Fibroblast of skin of right quadriceps (primary cell): ENCODE measurements at regions not wholly inside any gene's neighbourhood (a gene's known extent, or its start where the extent isn't known, plus 50 kb on each side); places are given as distances from the start of the nearest gene placed in this dataset.
"Not testable (repeated sequence)": the region's sequence is repeated elsewhere in the genome, so short reads cannot be mapped to it uniquely, and the experiment has no call there.

Experiments used
- DNase-seq: peaks from one replicate; pipeline ENCODE4 v3.0.0-alpha.2; 2013

DNA sequence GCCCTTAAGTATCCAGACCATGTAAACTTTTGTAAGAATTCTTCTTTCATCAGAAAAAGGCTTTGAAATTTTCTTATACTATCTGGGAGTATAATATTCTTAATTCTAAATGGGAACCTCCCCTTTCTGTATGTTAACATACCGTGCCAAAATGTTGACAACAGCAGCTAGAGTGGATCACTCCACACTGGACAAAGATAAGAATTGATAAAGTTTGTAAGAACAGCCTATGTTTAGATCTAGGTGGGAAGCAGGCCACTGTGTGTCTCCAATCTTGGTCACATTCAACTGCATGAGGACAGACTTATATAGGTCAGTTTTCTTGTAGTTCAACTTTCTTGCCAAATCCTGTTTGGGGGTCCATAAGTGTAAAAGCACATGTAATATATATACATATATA lies 235.7 kb downstream of the RPIA start:
- no peak for DNase-seq

DNA sequence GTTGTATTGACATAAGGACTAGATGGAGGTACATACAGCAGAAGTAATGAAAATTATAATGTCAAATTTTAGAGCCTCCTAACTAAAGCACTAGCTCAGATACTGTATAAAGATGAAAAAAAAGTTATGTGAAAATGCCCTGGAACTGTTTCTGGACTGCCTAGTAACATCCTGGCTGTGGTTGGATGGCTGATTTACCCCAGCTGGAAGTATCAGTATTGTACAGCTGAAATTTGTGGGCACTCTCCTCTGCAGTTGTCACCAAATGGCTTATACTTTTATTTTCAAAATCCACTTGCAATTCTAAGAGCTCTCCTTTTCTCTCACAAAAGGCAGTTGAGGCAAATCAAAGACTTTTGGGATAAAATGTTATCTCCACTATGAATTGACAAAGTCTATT lies 239.2 kb downstream of the RPIA start:
- no peak for DNase-seq

DNA sequence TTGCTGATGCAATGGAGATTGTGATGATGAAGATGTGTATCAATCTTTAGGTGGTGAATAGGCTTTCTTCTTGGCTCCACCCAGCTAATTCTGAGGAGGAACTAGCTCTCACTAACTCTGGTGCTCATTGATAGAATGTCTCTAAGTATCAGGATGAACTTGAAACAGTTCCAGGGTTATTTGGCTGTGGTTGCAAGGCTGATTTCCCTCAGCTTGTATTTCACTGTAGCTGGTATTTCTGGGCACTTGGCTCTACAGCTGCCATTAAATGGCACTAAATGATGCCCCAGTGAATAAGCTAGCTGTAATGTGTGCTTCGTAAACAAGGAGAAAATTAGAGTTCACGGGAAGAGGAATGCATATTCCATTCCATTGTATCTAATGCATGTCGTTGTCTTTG lies 241.2 kb downstream of the RPIA start:
- DNase-seq = no peak

GRCh38 chr2:88933091-88933490 lies 241.6 kb downstream of the RPIA start:
- DNase-seq = no peak

GRCh38 chr2:88933980-88934379 lies 242.5 kb downstream of the RPIA start:
- no peak for DNase-seq

DNA sequence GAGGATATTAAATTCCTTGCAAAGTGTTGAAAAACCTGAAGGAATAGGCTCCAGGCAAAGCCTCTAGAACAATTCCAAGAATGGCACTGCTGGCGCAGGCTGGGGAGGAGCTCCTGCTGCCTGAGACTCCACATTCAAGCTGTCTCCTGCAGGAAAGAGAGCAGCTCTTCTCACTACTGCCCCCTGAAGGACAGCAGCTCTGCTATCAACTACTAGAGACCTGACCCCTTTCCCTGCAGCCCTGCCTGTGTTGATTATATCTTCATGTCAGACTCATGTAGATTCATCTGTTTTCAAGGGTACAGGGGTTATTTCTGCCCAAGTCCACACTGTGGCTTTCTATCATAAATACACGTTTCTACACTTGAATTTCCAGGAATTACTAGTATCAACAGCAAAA lies 249.7 kb downstream of the RPIA start:
- not testable (repeated sequence) for DNase-seq

GRCh38 chr2:88942798-88943197 lies 251.3 kb downstream of the RPIA start:
- DNase-seq = no peak

DNA sequence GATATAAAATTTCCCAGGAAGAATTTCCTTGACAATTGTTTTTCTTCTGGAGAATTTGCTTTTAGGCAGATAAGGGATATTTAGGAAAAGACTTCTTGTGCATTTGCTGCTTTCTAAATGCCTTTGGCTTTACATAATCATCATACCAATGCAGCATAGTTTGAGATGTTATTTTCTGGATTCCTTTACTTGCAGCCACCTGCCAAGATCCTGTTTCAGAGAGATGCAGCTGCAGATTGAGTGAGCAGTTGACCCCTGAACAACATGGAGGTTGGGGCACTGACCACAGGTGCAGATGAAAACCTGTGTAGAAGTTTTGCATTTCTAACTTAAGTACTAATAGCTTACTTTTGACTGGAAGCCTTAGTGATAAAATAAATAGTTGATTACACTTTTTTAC lies 257.9 kb downstream of the RPIA start:
- no peak for DNase-seq

- DNase-seq = no peak
These were observed 258.5 kb downstream of the RPIA start for GRCh38 chr2:88950010-88950409.

GRCh38 chr2:88955607-88956006 lies 264.1 kb downstream of the RPIA start:
- no peak for DNase-seq

DNA sequence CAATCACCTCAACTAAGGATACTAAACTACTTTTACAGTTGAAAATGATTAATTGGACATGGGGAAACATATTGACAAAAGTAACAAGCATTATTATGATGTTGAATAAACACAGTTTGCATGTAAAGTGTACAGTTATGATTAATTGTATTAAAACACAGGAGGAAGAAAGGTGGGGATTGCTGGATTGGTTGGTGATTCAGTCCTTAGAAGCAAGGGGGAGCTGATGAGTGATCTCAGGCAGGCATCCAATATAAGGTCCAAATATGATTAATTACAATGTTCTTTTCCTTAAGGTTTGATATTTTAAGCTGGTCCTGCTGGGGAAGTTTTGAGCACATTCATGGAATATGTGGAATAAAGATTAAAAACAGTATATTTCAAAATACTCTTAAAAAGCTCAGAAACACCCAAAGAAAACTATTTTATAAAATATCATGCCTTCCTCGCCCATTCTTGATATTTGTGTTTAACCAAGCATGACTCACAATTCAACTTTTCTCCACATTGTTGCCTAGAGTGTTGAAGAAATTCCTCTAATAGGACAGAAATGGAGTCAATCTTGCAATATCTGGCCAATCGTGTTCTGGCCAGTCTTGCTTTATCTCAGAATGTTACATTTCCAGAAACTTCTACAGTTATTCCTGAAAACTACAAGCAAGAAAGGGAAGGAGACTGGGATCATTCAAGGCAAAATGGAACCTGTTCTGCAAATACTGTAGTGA lies 268.2 kb downstream of the RPIA start:
- peak; percentile 5 for DNase-seq

DNA sequence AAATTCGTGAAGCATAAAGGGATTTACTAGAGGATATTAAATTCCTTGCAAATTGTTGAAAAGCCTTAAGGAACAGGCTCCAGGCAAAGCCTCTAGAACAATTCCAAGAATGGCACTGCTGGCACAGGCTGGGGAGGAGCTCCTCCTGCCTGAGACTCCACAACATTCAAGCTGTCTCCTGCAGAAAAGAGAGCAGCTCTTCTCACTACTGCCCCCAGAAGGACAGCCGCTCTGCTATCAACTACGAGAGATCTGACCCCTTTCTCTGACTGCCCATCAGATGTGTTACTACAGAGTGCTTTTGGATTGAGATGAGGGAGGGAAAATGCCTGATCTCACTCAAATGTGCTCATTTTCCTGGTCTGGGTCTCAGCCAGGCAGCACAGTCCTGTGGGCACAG lies 269.9 kb downstream of the RPIA start:
- DNase-seq = not testable (repeated sequence)

DNA sequence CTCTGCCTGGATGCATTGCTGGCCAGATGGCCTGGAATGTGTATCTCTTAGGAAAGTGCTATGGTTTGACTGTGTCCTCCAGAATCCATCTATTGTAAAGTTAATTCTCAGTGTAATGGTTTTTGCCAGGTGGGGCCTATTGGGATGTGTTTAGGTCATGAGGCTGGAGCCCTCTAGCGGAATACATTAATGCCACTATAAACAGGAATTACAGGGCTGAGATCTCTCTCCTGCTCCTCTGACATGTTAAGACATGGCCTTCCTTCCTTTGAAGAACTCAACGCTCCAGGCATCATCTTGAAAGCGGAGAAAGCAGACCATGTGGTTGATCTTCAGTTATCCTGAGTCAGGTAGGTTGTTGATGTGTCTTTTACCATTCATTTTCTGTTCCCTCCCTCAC lies 276.4 kb downstream of the RPIA start:
- no peak for DNase-seq

- DNase-seq = not testable (repeated sequence)
These were observed 286.5 kb downstream of the RPIA start for GRCh38 chr2:88978011-88978410.

DNA sequence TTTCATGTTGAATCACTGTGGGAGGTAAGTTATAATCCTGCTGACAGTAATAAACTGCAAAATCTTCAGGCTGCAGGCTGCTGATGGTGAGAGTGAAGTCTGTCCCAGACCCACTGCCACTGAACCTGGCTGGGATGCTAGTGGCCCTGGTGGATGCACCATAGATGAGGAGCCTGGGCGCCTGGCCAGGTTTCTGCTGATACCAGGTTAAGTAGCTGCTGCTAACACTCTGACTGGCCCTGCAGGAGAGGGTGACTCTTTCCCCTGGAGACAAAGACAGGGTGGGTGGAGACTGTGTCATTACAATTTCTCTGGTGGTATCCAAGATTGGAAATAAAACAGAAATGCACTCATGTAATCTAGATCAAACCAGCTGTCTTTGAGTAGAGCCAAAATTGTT lies 287.0 kb downstream of the RPIA start:
- DNase-seq = not testable (repeated sequence)

DNA sequence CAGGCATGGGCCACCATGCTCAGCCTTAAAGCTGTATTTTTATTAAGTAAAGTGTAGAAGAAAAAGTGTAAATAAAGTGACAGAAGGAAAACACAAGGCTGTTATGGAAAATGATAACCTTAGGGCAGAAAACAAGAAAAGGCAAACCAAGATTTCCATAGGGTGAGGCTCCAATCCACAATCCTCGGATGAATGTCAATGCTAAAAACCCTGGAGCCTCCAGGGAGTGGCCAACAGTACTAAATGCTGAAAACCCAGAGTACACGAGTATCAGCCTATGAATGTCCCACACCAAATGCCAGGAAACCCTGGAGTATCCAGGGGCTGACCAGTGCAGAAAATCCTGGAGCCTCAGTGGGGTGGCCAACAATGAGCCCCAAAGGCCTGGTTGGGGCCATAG lies 292.6 kb downstream of the RPIA start:
- DNase-seq = not testable (repeated sequence)

DNA sequence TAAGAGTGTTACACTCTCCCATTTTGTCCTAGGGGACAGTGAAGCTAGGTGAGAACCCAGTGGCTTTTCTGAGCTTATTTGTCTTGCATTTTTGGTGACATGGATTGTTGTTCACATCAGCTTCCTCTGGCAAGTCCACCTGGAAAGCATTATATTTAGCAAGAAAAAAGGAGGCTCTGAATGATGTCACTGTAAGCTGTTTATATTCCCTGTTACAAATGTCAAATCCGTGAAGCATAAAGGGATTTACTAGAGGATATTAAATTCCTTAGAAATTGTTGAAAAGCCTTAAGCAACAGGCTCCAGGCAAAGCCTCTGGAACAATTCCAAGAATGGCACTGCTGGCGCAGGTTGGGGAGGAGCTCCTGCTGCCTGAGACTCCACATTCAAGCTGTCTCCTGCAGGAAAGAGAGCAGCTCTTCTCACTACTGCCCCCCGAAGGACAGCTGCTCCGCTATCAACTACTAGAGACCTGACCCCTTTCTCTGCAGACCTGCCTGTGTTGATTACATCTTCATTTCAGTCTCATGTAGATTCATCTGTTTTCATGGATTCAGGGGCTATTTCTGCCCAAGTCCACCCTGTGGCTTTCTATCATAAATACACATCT lies 295.4 kb downstream of the RPIA start:
- not testable (repeated sequence) for DNase-seq

DNA sequence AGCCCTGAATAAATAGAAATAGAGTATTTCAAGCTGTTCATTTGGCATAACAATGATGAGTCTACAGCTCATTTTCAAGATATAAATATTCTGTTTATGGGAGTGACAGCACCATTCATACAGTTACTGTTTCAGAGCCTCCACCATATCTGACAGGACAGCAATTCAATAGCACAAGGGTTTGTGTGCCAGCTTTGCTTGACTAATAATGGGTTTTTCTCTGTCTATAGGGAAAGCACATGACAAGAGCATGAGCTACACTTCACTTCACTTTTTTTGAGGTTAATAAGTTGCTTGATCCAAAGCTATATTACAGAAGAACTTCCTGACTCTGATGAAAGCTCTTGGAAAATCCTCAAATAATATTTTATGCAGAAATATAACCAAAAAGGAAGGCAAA lies 297.1 kb downstream of the RPIA start:
- DNase-seq = not testable (repeated sequence)

DNA sequence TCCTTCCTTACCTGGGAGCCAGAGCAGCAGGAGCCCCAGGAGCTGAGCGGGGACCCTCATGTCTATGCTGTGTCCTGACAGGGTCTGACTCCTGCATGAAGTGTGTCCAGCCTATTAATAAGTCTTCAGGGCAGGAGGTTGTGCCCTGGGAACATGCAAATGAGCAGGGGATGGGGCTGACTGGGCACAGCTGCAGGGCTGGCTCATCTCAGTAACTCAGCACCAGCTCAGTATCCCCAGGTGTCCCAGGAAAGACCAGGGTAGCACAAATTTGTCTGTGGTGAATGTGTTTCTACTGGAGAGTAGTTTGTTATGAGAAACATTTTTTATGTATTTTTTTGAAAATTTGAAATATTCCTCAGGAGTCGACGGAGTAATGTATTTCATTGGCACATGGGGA lies 301.3 kb downstream of the RPIA start:
- DNase-seq = not testable (repeated sequence)

- DNase-seq = not testable (repeated sequence)
These were observed 303.4 kb downstream of the RPIA start for GRCh38 chr2:88994856-88995255.

DNA sequence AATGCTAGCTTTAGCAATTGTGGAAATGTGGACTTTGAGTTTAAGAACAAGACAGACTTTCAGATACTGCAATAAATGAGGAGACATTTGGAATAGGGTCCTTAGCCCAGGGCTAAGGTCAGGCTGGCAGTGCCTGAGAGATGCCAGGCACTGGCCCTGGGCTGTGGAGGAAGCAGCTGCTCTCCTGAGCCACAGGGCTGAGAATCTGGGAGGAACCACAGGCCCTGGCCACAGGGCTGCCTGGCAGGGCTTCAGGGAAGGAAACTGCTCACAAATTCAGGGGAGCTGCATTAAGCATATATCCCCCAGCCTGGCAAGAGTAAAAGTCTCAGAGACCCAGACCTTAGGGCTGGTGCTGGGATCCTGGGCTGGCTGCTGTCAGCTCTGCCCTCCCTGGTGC lies 305.1 kb downstream of the RPIA start:
- DNase-seq = not testable (repeated sequence)

DNA sequence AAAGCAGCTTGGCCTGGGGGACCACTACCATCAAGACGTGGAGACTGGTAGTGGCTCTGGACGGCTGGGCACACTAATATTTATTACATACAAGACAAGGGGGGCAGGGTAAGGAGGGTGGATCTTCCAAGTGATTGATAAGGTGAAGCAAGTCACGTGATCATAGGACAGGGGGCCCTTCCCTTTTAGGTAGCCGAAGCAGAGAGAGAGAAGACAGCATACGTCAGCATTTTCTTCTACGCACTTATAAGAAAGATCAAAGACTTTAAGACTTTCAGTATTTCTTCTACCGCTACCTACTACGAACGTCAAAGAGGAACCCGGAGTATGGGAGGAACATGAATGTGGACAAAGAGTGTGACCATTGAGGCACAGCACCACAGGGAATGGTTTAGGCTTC lies 307.9 kb downstream of the RPIA start:
- DNase-seq = no peak

DNA sequence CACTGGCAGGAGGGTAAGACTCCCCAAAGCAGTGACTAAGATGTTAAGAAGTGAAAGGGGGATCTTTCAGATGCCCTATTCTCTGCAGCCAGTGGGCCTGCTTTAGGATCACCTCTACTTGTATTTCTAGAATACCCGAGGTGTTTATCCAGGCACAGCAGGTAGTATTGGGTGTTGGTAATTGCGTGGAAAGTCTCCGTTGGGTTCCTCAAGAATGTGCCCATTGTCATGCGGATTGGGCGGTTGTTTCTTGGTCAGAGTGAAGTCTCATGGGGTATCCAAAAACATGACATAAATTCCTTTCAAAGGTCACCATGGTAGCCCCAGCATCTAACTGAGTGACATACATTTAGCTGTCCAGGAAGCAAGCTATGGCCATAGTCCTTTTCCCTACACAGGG lies 308.8 kb downstream of the RPIA start:
- DNase-seq = no peak

DNA sequence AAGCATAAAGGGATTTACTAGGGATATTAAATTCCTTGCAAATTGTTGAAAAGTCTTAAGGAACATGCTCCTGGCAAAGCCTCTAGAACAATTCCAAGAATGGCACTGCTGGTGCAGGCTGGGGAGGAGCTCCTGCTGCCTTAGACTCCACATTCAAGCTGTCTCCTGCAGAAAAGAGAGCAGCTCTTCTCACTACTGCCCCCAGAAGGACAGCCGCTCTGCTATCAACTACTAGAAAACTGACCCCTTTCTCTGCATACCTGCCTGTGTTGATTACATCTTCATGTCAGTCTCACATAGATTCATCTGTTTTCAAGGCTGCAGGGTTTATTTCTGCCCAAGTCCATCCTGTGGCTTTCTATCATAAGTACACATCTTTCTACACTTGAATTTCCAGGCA lies 312.8 kb downstream of the RPIA start:
- not testable (repeated sequence) for DNase-seq

DNA sequence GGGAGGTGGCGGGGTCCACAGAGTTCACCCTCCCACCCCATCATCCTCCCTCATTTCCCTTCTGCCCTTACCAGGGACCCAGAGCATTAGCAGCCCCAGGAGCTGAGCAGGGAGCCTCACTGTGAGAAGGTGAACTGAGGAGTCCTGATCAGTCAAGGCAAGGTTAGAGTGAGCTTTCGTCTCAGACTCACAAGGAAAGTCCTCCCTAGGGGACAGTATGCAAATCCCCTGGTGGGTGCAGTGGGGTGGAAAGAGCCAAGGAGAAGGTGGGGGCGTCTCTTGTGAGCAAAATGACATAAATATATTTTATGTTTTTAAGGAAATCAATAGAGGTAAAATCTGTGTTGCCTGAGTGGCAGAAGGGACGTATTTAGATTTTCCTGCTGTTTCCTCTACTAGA lies 329.1 kb downstream of the RPIA start:
- not testable (repeated sequence) for DNase-seq
